Esophagus (tissue), 2 donors: ENCODE measurements at regions not wholly inside any gene's neighbourhood (a gene's known extent, or its start where the extent isn't known, plus 50 kb on each side); places are given as distances from the start of the nearest gene placed in this dataset.
"Not testable (repeated sequence)": the region's sequence is repeated elsewhere in the genome, so short reads cannot be mapped to it uniquely, and the experiment has no call there.

Source experiments
- H3K27ac ChIP-seq, 2 donors: one replicate each; pipeline ENCODE4 v1.5.1; 2013; ENCODE audit warnings: low read depth in 2 of 2, mild to moderate bottlenecking in 2 of 2, inconsistent platforms in 1 of 2, low read length in 1 of 2, moderate library complexity in 1 of 2
- H3K27me3 ChIP-seq, 2 donors: one replicate each; pipeline ENCODE4 v1.6.1; 2013; ENCODE audit warnings: low read length in 2 of 2, control low read depth in 1 of 2, mild to moderate bottlenecking in 1 of 2; ENCODE audit not compliant: insufficient read depth in 2 of 2, control insufficient read depth in 1 of 2
- H3K36me3 ChIP-seq, 2 donors: one replicate each; pipeline ENCODE4 v1.6.1; 2013; ENCODE audit warnings: low read length in 1 of 2; ENCODE audit not compliant: control insufficient read depth in 2 of 2, insufficient read depth in 2 of 2
- H3K4me1 ChIP-seq, 2 donors: one replicate each; pipeline ENCODE4 v1.6.1; 2013; ENCODE audit warnings: low read length in 1 of 2; ENCODE audit not compliant: control insufficient read depth in 2 of 2, insufficient read depth in 2 of 2
- H3K4me3 ChIP-seq, 2 donors: one replicate each; pipeline ENCODE4 v1.5.1; 2013; ENCODE audit warnings: low read length in 2 of 2, mild to moderate bottlenecking in 2 of 2, low read depth in 1 of 2, moderate library complexity in 1 of 2
- H3K9me3 ChIP-seq, 2 donors: one replicate each; pipeline ENCODE4 v1.6.1; 2013; ENCODE audit warnings: mild to moderate bottlenecking in 2 of 2, low read depth in 1 of 2, low read length in 1 of 2, moderate library complexity in 1 of 2; ENCODE audit not compliant: control insufficient read depth in 2 of 2, insufficient read depth in 1 of 2
- WGBS, 2 donors: extraction: QIAGEN DNeasy Blood & Tissue Kit; methylation state at CpG; one replicate each; pipeline ENCODE4 v1.1.7; 2013; 5-methylcytosine and 5-hydroxymethylcytosine counted together
- donor health status: healthy with polysubstance abuse.
- donor health status: Bipolar disorder and iron deficiency.

- Histone ChIP-seq H3K4me3 (no peak overlapping the region), H3K36me3 (no peaks in the 10 kb centered on the region), H3K4me1 (no peaks in the 10 kb centered on the region), H3K27me3 (no peaks in the 10 kb centered on the region), H3K27ac (no peak overlapping the region), H3K9me3 (no peaks in the 10 kb centered on the region)
- WGBS, 2 donors = 98 to 99% methylated on average over 4 of the region's 4 CpGs
Measured at GRCh38 chr11:110347660-110348059, 51.2 kb upstream of the RDX start.

GRCh38 chr11:110349138-110349996, 53.0 kb upstream of the RDX start:
- Histone ChIP-seq H3K27ac (no peak overlapping the region), H3K27me3 (no peaks in the 10 kb centered on the region), H3K4me1 (no peaks in the 10 kb centered on the region), H3K4me3 (no peak overlapping the region), H3K9me3 (no peaks in the 10 kb centered on the region), H3K36me3 (no peaks in the 10 kb centered on the region)
- 65 to 67% methylated on average over 7 of the region's 7 CpGs for WGBS, 2 donors

DNA sequence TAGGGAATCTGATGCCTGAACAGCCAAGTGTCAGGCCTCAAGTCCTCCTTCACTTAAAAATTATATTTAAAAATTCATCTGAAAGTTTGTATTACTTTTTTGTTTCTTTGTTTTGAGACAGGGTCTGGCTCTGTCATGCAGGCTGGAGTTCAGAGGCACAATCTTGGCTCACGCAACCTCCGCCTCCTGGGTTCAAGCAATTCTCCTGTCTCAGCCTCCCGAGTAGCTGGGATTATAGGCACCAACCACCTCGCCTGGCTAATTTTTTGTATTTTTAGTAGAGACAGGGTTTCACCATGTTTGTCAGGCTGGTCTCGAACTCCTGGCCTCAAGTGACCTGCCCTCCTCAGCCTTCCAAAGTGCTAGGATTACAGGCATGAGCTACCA, 53.6 kb upstream of the RDX start:
- not testable (repeated sequence) for H3K4me1 ChIP-seq, H3K27ac ChIP-seq
- WGBS, 2 donors = 88 to 91% methylated on average over 5 of the region's 5 CpGs

GRCh38 chr11:110355011-110355744, 58.8 kb upstream of the RDX start:
- Histone ChIP-seq H3K4me3 (no peak overlapping the region), H3K27me3 (no peaks in the 10 kb centered on the region), H3K27ac (no peak overlapping the region), H3K9me3 (no peaks in the 10 kb centered on the region), H3K4me1 (no peaks in the 10 kb centered on the region), H3K36me3 (no peaks in the 10 kb centered on the region)
- WGBS, 2 donors = 47 to 53% methylated on average over 7 of the region's 7 CpGs

More for the DNA sequence above, 53.6 kb upstream of the RDX start:
- not testable (repeated sequence) for H3K4me3 ChIP-seq, H3K36me3 ChIP-seq, H3K9me3 ChIP-seq, H3K27me3 ChIP-seq

- H3K9me3 ChIP-seq = no peaks in the 10 kb centered on the region
- no peaks in the 10 kb centered on the region for H3K27me3 ChIP-seq
- no peak overlapping the region for H3K4me3 ChIP-seq
- no peaks in the 10 kb centered on the region for H3K4me1 ChIP-seq
- no peaks in the 10 kb centered on the region for H3K36me3 ChIP-seq
- WGBS, 2 donors = 51 to 60% methylated on average over 5 of the region's 5 CpGs
- no peak overlapping the region for H3K27ac ChIP-seq
Measured at GRCh38 chr11:110356762-110357671, 60.6 kb upstream of the RDX start.

- whole genome bisulfite sequencing, 2 donors = 97 to 99% methylated on average over 3 of the region's 3 CpGs
- Histone ChIP-seq H3K4me1 (no peaks in the 10 kb centered on the region), H3K27ac (no peak overlapping the region), H3K4me3 (no peak overlapping the region), H3K9me3 (no peaks in the 10 kb centered on the region), H3K27me3 (no peaks in the 10 kb centered on the region), H3K36me3 (no peaks in the 10 kb centered on the region)
Measured at GRCh38 chr11:110358336-110358735, 61.9 kb upstream of the RDX start.

DNA sequence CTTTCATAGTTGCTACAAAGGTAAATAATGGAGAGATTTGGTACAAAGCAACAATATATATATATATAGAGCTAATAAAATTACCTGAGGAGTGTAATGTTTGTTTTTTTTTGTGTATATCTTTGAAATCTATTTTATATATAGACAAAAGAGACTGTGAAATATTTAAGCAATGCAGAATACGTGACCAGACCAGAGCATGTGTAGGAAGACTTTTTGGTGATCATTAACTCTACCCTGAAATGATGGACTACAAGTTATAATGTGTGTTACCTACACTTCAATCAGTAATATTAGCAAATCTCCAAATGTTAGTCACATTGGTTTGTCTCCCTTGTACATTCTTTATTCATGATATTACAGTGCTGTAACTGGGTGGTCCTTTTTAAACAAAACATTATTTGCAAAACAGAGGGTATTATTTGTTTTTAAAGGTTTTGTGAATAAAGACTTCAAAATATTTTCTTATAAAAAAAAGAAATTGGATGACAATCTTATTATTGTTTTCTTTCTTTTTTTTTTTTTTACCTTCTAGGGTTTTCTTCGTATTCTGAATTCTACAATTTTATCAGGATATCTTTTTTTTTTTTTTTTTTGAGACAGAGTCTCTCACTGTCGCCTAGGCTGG, 64.5 kb upstream of the RDX start:
- not testable (repeated sequence) for H3K27me3 ChIP-seq, H3K4me3 ChIP-seq, H3K9me3 ChIP-seq, H3K4me1 ChIP-seq, H3K27ac ChIP-seq, H3K36me3 ChIP-seq
- 88 to 89% methylated on average over 3 of the region's 3 CpGs for WGBS, 2 donors

DNA sequence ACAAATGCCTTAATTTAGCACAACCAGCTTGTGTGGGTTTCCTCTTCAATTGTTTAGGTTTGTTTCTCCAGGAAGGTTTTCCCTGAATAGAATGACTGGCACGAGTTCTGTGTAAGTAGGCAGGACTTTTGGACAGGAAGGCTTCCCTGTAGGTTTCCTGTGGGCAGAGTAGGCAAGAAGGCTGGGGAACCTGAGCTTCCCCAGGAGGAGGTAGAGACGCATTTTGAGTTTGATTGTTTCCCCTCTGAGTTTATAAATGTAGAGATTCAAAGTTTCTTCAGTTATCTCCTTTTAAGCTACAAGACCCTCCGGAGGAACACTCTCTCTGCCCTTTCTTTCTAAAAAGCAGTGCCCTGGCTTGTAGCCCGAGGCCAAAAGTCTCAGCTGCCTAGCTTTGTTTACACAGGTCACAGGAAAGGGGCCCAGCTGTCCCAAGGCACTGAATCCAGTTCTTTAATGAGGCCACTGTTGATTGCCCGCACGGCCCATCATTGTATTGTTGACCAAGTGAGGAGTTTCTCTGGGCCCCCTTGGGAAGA, 66.6 kb upstream of the RDX start:
- H3K4me3 ChIP-seq = no peak overlapping the region
- no peaks in the 10 kb centered on the region for H3K27me3 ChIP-seq
- no peak overlapping the region for H3K27ac ChIP-seq
- H3K36me3 ChIP-seq = no peaks in the 10 kb centered on the region
- H3K9me3 ChIP-seq = no peaks in the 10 kb centered on the region
- 45 to 55% methylated on average over 6 of the region's 6 CpGs for WGBS, 2 donors
- H3K4me1 ChIP-seq = no peaks in the 10 kb centered on the region

GRCh38 chr11:110366291-110366690, 63.5 kb upstream of the FDX1 start:
- Histone ChIP-seq H3K36me3 (no peaks in the 10 kb centered on the region), H3K27me3 (no peaks in the 10 kb centered on the region), H3K9me3 (no peaks in the 10 kb centered on the region), H3K4me1 (no peaks in the 10 kb centered on the region), H3K4me3 (no peak overlapping the region), H3K27ac (no peak overlapping the region)
- WGBS, 2 donors = 36 to 42% methylated on average over 6 of the region's 6 CpGs
